Gastrocnemius medialis (tissue), 4 donors: ENCODE measurements at regions not wholly inside any gene's neighbourhood (a gene's known extent, or its start where the extent isn't known, plus 50 kb on each side); places are given as distances from the start of the nearest gene placed in this dataset.

Experiments
- CTCF ChIP-seq, 5 experiments: fragments of 450-650 bp in 3 of 5; fragments of 200-600 bp in 2 of 5; sonication (generic) in 2 of 5; IDR thresholded peaks in 4 of 5; conservative IDR thresholded peaks in 1 of 5; 1 replicate in 4 of 5; 2 replicates in 1 of 5; pipeline ENCODE4 v1.5.1; 2016 to 2019; ENCODE audit warnings: antibody characterized with exemption in 5 of 5, mild to moderate bottlenecking in 3 of 5, moderate library complexity in 3 of 5
- POLR2A ChIP-seq, 2 donors: fragments of 450-650 bp; IDR thresholded peaks; one replicate each; pipeline ENCODE4 v1.6.1; 2017; ENCODE audit warnings: antibody characterized with exemption in 2 of 2, mild to moderate bottlenecking in 2 of 2, moderate library complexity in 2 of 2

- TF ChIP-seq CTCF (IDR thresholded peaks at IDR 0.05 in 4 of 5, conservative IDR thresholded peaks at IDR 0.05 in 1 of 5) (no peak), POLR2A (IDR thresholded peaks at IDR 0.05) (no peak)
Observed at GRCh38 chr3:13702286-13702685, 153.4 kb downstream of the FBLN2 start.
